Neuronal stem cell (in vitro differentiated cells): ENCODE measurements at regions not wholly inside any gene's neighbourhood (a gene's known extent, or its start where the extent isn't known, plus 50 kb on each side); places are given as distances from the start of the nearest gene placed in this dataset.
A peak's percentile ranks its signal among the peaks of the same experiment; 100 is the strongest.
"Not testable (repeated sequence)": the region's sequence is repeated elsewhere in the genome, so short reads cannot be mapped to it uniquely, and the experiment has no call there.

Experiments
- DNase-seq: peaks from one replicate; pipeline ENCODE4 v3.0.0-alpha.2; 2013; ENCODE audit warnings: low spot score
- H2AFZ ChIP-seq: one replicate; pipeline ENCODE4 v1.6.1; 2013; ENCODE audit warnings: mild to moderate bottlenecking, low read length, inconsistent platforms
- H2AK5ac ChIP-seq: 2 replicates; pipeline ENCODE4 v1.6.1; 2013; ENCODE audit warnings: low read depth, mild to moderate bottlenecking, inconsistent platforms, low read length, moderate library complexity, mixed read lengths
- H2BK120ac ChIP-seq: 2 replicates; pipeline ENCODE4 v1.6.1; 2013; ENCODE audit warnings: low read depth, mild to moderate bottlenecking, inconsistent platforms, low read length, moderate library complexity, mixed read lengths
- H2BK12ac ChIP-seq: one replicate; pipeline ENCODE4 v1.6.1; 2013; ENCODE audit warnings: low read length, inconsistent platforms
- H2BK15ac ChIP-seq: 2 replicates; pipeline ENCODE4 v1.6.1; 2013; ENCODE audit warnings: mild to moderate bottlenecking, low read length, inconsistent platforms, mixed read lengths
- H2BK5ac ChIP-seq: one replicate; pipeline ENCODE4 v1.6.1; 2013; ENCODE audit warnings: inconsistent platforms, mild to moderate bottlenecking, low read length, moderate library complexity
- H3K14ac ChIP-seq: one replicate; pipeline ENCODE4 v1.6.1; 2013; ENCODE audit warnings: low read length, inconsistent platforms
- H3K18ac ChIP-seq: 2 replicates; pipeline ENCODE4 v1.6.1; 2013; ENCODE audit warnings: low read length, inconsistent platforms
- H3K23ac ChIP-seq: 2 replicates; pipeline ENCODE4 v1.6.1; 2013; ENCODE audit warnings: low read depth, mild to moderate bottlenecking, mixed read lengths, low read length, inconsistent platforms; ENCODE audit not compliant: poor library complexity
- H3K27ac ChIP-seq: replicated peaks from 3 replicates; pipeline ENCODE4 v1.5.1; 2013; ENCODE audit warnings: low read length, inconsistent platforms
- H3K27me3 ChIP-seq, 3 experiments: 2 replicates each; pipeline ENCODE4 v1.6.1; 2013; ENCODE audit warnings: low read length in 3 of 3, mild to moderate bottlenecking in 2 of 3, inconsistent platforms in 1 of 3, low read depth in 1 of 3, mixed read lengths in 1 of 3, moderate library complexity in 1 of 3; ENCODE audit not compliant: control insufficient read depth in 3 of 3, insufficient read depth in 3 of 3
- H3K36me3 ChIP-seq, 2 donors: replicated peaks in 1 of 2; 2 replicates each; pipeline ENCODE4 v1.6.1; 2013; ENCODE audit warnings: low read length in 2 of 2; ENCODE audit not compliant: control insufficient read depth in 2 of 2, insufficient read depth in 2 of 2
- H3K4ac ChIP-seq: 2 replicates; pipeline ENCODE4 v1.6.1; 2013; ENCODE audit warnings: inconsistent platforms, mild to moderate bottlenecking, low read length, moderate library complexity
- H3K4me1 ChIP-seq, 2 donors: 1 replicate in 1 of 2; 2 replicates in 1 of 2; pipeline ENCODE4 v1.6.1; 2013; ENCODE audit warnings: low read length in 2 of 2, low read depth in 1 of 2; ENCODE audit not compliant: control insufficient read depth in 2 of 2, insufficient read depth in 1 of 2
- H3K4me2 ChIP-seq: one replicate; pipeline ENCODE4 v1.6.1; 2013; ENCODE audit warnings: mild to moderate bottlenecking, low read length, inconsistent platforms; ENCODE audit not compliant: insufficient read depth, poor library complexity, severe bottlenecking
- H3K4me3 ChIP-seq, 2 donors: 2 replicates each; pipeline ENCODE4 v1.5.1; 2013; ENCODE audit warnings: low read length in 2 of 2, mild to moderate bottlenecking in 2 of 2, inconsistent platforms in 1 of 2, moderate library complexity in 1 of 2
- H3K79me1 ChIP-seq: one replicate; pipeline ENCODE4 v1.6.1; 2013; ENCODE audit warnings: low read depth, mild to moderate bottlenecking, inconsistent platforms, low read length, moderate library complexity
- H3K9ac ChIP-seq: one replicate; pipeline ENCODE4 v1.6.1; 2013; ENCODE audit warnings: mild to moderate bottlenecking, low read depth, low read length, inconsistent platforms; ENCODE audit not compliant: poor library complexity
- H3K9me3 ChIP-seq, 2 donors: replicated peaks in 1 of 2; 2 replicates each; pipeline versions ENCODE3 to v1.6.1; 2013; ENCODE audit warnings: low read length in 2 of 2, mild to moderate bottlenecking in 2 of 2, inconsistent platforms in 1 of 2, low read depth in 1 of 2, mixed read lengths in 1 of 2, moderate library complexity in 1 of 2; ENCODE audit not compliant: control insufficient read depth in 2 of 2, insufficient read depth in 1 of 2
- H4K8ac ChIP-seq: one replicate; pipeline ENCODE4 v1.6.1; 2013; ENCODE audit warnings: low read depth, mild to moderate bottlenecking, inconsistent platforms, low read length, moderate library complexity
- H4K91ac ChIP-seq: one replicate; pipeline ENCODE4 v1.6.1; 2013; ENCODE audit warnings: low read length, low read depth, mild to moderate bottlenecking, inconsistent platforms; ENCODE audit not compliant: poor library complexity
- WGBS, 2 donors: extraction: QIAGEN DNeasy Blood & Tissue Kit; methylation state at CpG; one replicate each; pipeline ENCODE4 v1.1.7; 2013; ENCODE audit warnings: missing lambda C conversion rate in 2 of 2, mixed read lengths in 1 of 2; ENCODE audit not compliant: insufficient read length in 2 of 2, insufficient replicate concordance in 1 of 2; ENCODE audit errors: extremely low coverage in 2 of 2; 5-methylcytosine and 5-hydroxymethylcytosine counted together

GRCh38 chr1:93756657-93757056 is 75.0 kb upstream of the BCAR3 start:
- H2BK12ac ChIP-seq = no peak overlapping the region
- H3K27ac ChIP-seq = no peak overlapping the region
- no peak overlapping the region for H3K18ac ChIP-seq
- H2AK5ac ChIP-seq = no peak overlapping the region
- H3K9ac ChIP-seq = no peak overlapping the region
- no peak overlapping the region for H3K23ac ChIP-seq
- no peak overlapping the region for H2AFZ ChIP-seq
- H3K4ac ChIP-seq = no peak overlapping the region
- no peak overlapping the region for H3K14ac ChIP-seq
- H2BK15ac ChIP-seq = no peak overlapping the region
- no peak overlapping the region for H2BK5ac ChIP-seq
- peaks cover 6 to 27% of the 10 kb centered on the region in 2 donors for H3K4me1 ChIP-seq
- no peak for DNase-seq
- H4K8ac ChIP-seq = no peak overlapping the region
- no peak overlapping the region for H2BK120ac ChIP-seq
- H3K79me1 ChIP-seq = no peaks in the 10 kb centered on the region
- H4K91ac ChIP-seq = no peak overlapping the region
- no peaks in the 10 kb centered on the region for H3K27me3 ChIP-seq
- H3K4me3 ChIP-seq = no peak overlapping the region
- H3K4me2 ChIP-seq = no peak overlapping the region
- H3K36me3 ChIP-seq = no peaks in the 10 kb centered on the region
- no peaks in the 10 kb centered on the region for H3K9me3 ChIP-seq

- H3K4me1 ChIP-seq = peaks cover 7 to 27% of the 10 kb centered on the region in 2 donors
These were observed 73.6 kb upstream of the BCAR3 start for GRCh38 chr1:93755251-93755715.

GRCh38 chr1:93753791-93754763 is 72.4 kb upstream of the BCAR3 start:
- Histone ChIP-seq H3K14ac (no peak overlapping the region), H3K9me3 (no peaks in the 10 kb centered on the region), H3K4me1 (peaks cover 9 to 25% of the 10 kb centered on the region in 2 donors), H3K79me1 (no peaks in the 10 kb centered on the region), H3K4ac (no peak overlapping the region), H3K27me3 (no peaks in the 10 kb centered on the region), H3K27ac (no peak overlapping the region), H2AFZ (peak overlapping the region; percentile 3), H3K4me2 (no peak overlapping the region), H2BK15ac (no peak overlapping the region), H2BK5ac (no peak overlapping the region), H4K8ac (no peak overlapping the region), H2AK5ac (no peak overlapping the region), H2BK12ac (no peak overlapping the region), H4K91ac (no peak overlapping the region), H3K36me3 (no peaks in the 10 kb centered on the region), H2BK120ac (no peak overlapping the region), H3K23ac (no peak overlapping the region), H3K9ac (no peak overlapping the region), H3K4me3 (no peak overlapping the region), H3K18ac (no peak overlapping the region)
- no peak for DNase-seq
- no CpG with 5 or more reads among the region's 6 CpGs for WGBS, 2 donors

More at GRCh38 chr1:93755251-93755715, 73.6 kb upstream of the BCAR3 start:
- not testable (repeated sequence) for H4K91ac ChIP-seq, H3K36me3 ChIP-seq, H2BK15ac ChIP-seq, H3K27me3 ChIP-seq, H3K4me2 ChIP-seq, DNase-seq, H3K23ac ChIP-seq, H2BK12ac ChIP-seq, H2BK120ac ChIP-seq, H3K4ac ChIP-seq, H3K18ac ChIP-seq, H3K4me3 ChIP-seq, H4K8ac ChIP-seq, H3K27ac ChIP-seq, H2AK5ac ChIP-seq, H3K9me3 ChIP-seq, H3K9ac ChIP-seq, H2BK5ac ChIP-seq, H3K79me1 ChIP-seq, H3K14ac ChIP-seq, H2AFZ ChIP-seq

- Histone ChIP-seq H3K4ac (no peak overlapping the region), H3K4me3 (no peak overlapping the region), H3K27me3 (no peaks in the 10 kb centered on the region), H3K4me1 (peaks cover 3 to 7% of the 10 kb centered on the region in 2 donors), H2AK5ac (no peak overlapping the region), H3K14ac (no peak overlapping the region), H4K91ac (no peak overlapping the region), H3K4me2 (no peak overlapping the region), H3K27ac (no peak overlapping the region), H3K23ac (no peak overlapping the region), H2BK15ac (no peak overlapping the region), H3K9me3 (peaks cover 7% of the 10 kb centered on the region in 2 donors), H3K79me1 (no peaks in the 10 kb centered on the region), H2BK12ac (no peak overlapping the region), H2BK5ac (no peak overlapping the region), H3K9ac (no peak overlapping the region), H3K36me3 (no peaks in the 10 kb centered on the region), H2AFZ (no peak overlapping the region), H2BK120ac (no peak overlapping the region), H4K8ac (no peak overlapping the region), H3K18ac (peak overlapping the region; percentile 40)
- DNase-seq = no peak
- no CpG with 5 or more reads among the region's 6 CpGs for WGBS, 2 donors
These were observed 70.0 kb upstream of the BCAR3 start for GRCh38 chr1:93751377-93752250.
